Mesenchymal stem cell (in vitro differentiated cells and primary cell): ENCODE measurements at regions not wholly inside any gene's neighbourhood (a gene's known extent, or its start where the extent isn't known, plus 50 kb on each side); places are given as distances from the start of the nearest gene placed in this dataset.

Experiments used
- DNase-seq: peaks from one replicate; pipeline ENCODE4 v3.0.0-alpha.2; 2013
- H2AFZ ChIP-seq: one replicate; pipeline ENCODE4 v1.6.1; 2013; ENCODE audit warnings: low read depth, mild to moderate bottlenecking, control low read depth, inconsistent platforms, low read length, moderate library complexity
- H2AK5ac ChIP-seq: 2 replicates; pipeline ENCODE4 v1.6.1; 2013; ENCODE audit warnings: low read length, moderate library complexity, mild to moderate bottlenecking, inconsistent platforms; ENCODE audit not compliant: severe bottlenecking
- H2BK120ac ChIP-seq: one replicate; pipeline ENCODE4 v1.6.1; 2013; ENCODE audit warnings: low read depth, mild to moderate bottlenecking, inconsistent platforms, low read length, moderate library complexity
- H2BK12ac ChIP-seq, 2 experiments: one replicate each; pipeline ENCODE4 v1.6.1; 2013; ENCODE audit warnings: inconsistent platforms in 2 of 2, low read length in 2 of 2, mild to moderate bottlenecking in 2 of 2, moderate library complexity in 2 of 2, control low read depth in 1 of 2
- H2BK15ac ChIP-seq: one replicate; pipeline ENCODE4 v1.6.1; 2013; ENCODE audit warnings: mild to moderate bottlenecking, low read depth, inconsistent platforms; ENCODE audit not compliant: poor library complexity, severe bottlenecking
- H2BK5ac ChIP-seq: 2 replicates; pipeline ENCODE4 v1.6.1; 2013; ENCODE audit warnings: low read depth, mild to moderate bottlenecking, low read length, control low read depth, inconsistent platforms; ENCODE audit not compliant: poor library complexity, severe bottlenecking
- H3K14ac ChIP-seq, 2 experiments: one replicate each; pipeline ENCODE4 v1.6.1; 2013; ENCODE audit warnings: inconsistent platforms in 2 of 2, low read length in 2 of 2, control low read depth in 1 of 2, mild to moderate bottlenecking in 1 of 2, moderate library complexity in 1 of 2
- H3K18ac ChIP-seq, 2 experiments: one replicate each; pipeline ENCODE4 v1.6.1; 2013; ENCODE audit warnings: inconsistent platforms in 2 of 2, low read length in 2 of 2, control low read depth in 1 of 2, low read depth in 1 of 2, mild to moderate bottlenecking in 1 of 2
- H3K23ac ChIP-seq, 2 experiments: one replicate each; pipeline ENCODE4 v1.6.1; 2013; ENCODE audit warnings: inconsistent platforms in 2 of 2, low read length in 2 of 2, mild to moderate bottlenecking in 2 of 2, moderate library complexity in 2 of 2, control low read depth in 1 of 2
- H3K27ac ChIP-seq: 2 replicates; pipeline ENCODE4 v1.5.1; 2013; ENCODE audit warnings: mild to moderate bottlenecking, moderate library complexity, low read length, control low read depth, inconsistent platforms; ENCODE audit not compliant: poor library complexity, severe bottlenecking
- H3K27me3 ChIP-seq, 2 experiments: 2 replicates each; pipeline versions ENCODE4 v1.6.1 to v1.7.0; 2013; ENCODE audit warnings: low read length in 2 of 2, mild to moderate bottlenecking in 2 of 2, moderate library complexity in 2 of 2, control low read depth in 1 of 2, inconsistent platforms in 1 of 2; ENCODE audit not compliant: control insufficient read depth in 1 of 2, insufficient read depth in 1 of 2
- H3K36me3 ChIP-seq, 2 experiments: 2 replicates each; pipeline versions ENCODE4 v1.6.1 to v1.7.0; 2013; ENCODE audit warnings: low read length in 2 of 2, control low read depth in 1 of 2, inconsistent platforms in 1 of 2, low read depth in 1 of 2, mild to moderate bottlenecking in 1 of 2; ENCODE audit not compliant: insufficient read depth in 2 of 2, control insufficient read depth in 1 of 2
- H3K4ac ChIP-seq, 2 experiments: one replicate each; pipeline ENCODE4 v1.6.1; 2013; ENCODE audit warnings: inconsistent platforms in 2 of 2, low read length in 2 of 2, mild to moderate bottlenecking in 2 of 2, moderate library complexity in 2 of 2, control low read depth in 1 of 2, low read depth in 1 of 2
- H3K4me1 ChIP-seq: 2 replicates; pipeline ENCODE4 v1.6.1; 2013; ENCODE audit warnings: low read depth, low read length, control low read depth; ENCODE audit not compliant: control insufficient read depth, insufficient read depth
- H3K4me2 ChIP-seq: 2 replicates; pipeline ENCODE4 v1.6.1; 2013; ENCODE audit warnings: low read length, mild to moderate bottlenecking, inconsistent platforms; ENCODE audit not compliant: poor library complexity, severe bottlenecking
- H3K4me3 ChIP-seq, 2 experiments: 2 replicates each; pipeline versions ENCODE4 v1.5.1 to v1.7.0; 2013; ENCODE audit warnings: low read length in 2 of 2, mild to moderate bottlenecking in 2 of 2, control low read depth in 1 of 2, low read depth in 1 of 2; ENCODE audit not compliant: insufficient read depth in 1 of 2
- H3K79me1 ChIP-seq: replicated peaks from 2 replicates; pipeline ENCODE4 v1.6.1; 2013; ENCODE audit warnings: mild to moderate bottlenecking, control low read depth, low read length, inconsistent platforms; ENCODE audit not compliant: poor library complexity, severe bottlenecking
- H3K9ac ChIP-seq: 2 replicates; pipeline ENCODE4 v1.7.0; 2013; ENCODE audit warnings: mild to moderate bottlenecking, low read length, moderate library complexity
- H3K9me3 ChIP-seq: 2 replicates; pipeline ENCODE4 v1.7.0; 2013; ENCODE audit warnings: mild to moderate bottlenecking, low read length; ENCODE audit not compliant: control insufficient read depth
- H4K8ac ChIP-seq: one replicate; pipeline ENCODE4 v1.6.1; 2013; ENCODE audit warnings: inconsistent platforms, mild to moderate bottlenecking, low read length, moderate library complexity
- H4K91ac ChIP-seq: one replicate; pipeline ENCODE4 v1.6.1; 2013; ENCODE audit warnings: mild to moderate bottlenecking, low read length, inconsistent platforms
- WGBS: methylation state at CpG from one replicate; pipeline ENCODE4 v1.1.7; 2013; ENCODE audit warnings: mixed read lengths; 5-methylcytosine and 5-hydroxymethylcytosine counted together

GRCh38 chr21:35812679-35813078 is 247.6 kb downstream of the SETD4 start:
- H3K14ac ChIP-seq, result no peak overlapping the region
- H3K27me3 ChIP-seq, result peaks cover 0 to 8% of the 10 kb centered on the region in 2 experiments
- H2AK5ac ChIP-seq, result no peak overlapping the region
- H2AFZ ChIP-seq, result no peak overlapping the region
- H3K79me1 ChIP-seq, result no peaks in the 10 kb centered on the region
- 89% methylated on average over 5 of the region's 9 CpGs for whole genome bisulfite sequencing
- no peak overlapping the region for H3K4ac ChIP-seq
- H4K91ac ChIP-seq, result no peak overlapping the region
- no peak overlapping the region for H3K4me2 ChIP-seq
- H3K36me3 ChIP-seq, result no peaks in the 10 kb centered on the region
- no peak overlapping the region for H3K27ac ChIP-seq
- H3K4me1 ChIP-seq, result no peaks in the 10 kb centered on the region
- no peak for DNase-seq
- H3K4me3 ChIP-seq, result no peak overlapping the region
- H3K9ac ChIP-seq, result no peak overlapping the region
- no peak overlapping the region for H2BK15ac ChIP-seq
- H3K18ac ChIP-seq, result no peak overlapping the region
- no peaks in the 10 kb centered on the region for H3K9me3 ChIP-seq
- no peak overlapping the region for H3K23ac ChIP-seq
- H2BK12ac ChIP-seq, result no peak overlapping the region
- H2BK120ac ChIP-seq, result no peak overlapping the region
- H2BK5ac ChIP-seq, result no peak overlapping the region
- no peak overlapping the region for H4K8ac ChIP-seq

- no peak overlapping the region for H4K91ac ChIP-seq
- H4K8ac ChIP-seq, result no peak overlapping the region
- no peak overlapping the region for H3K18ac ChIP-seq
- H3K14ac ChIP-seq, result no peak overlapping the region
- H3K9ac ChIP-seq, result no peak overlapping the region
- no peak overlapping the region for H2BK12ac ChIP-seq
- H3K9me3 ChIP-seq, result no peaks in the 10 kb centered on the region
- H2BK15ac ChIP-seq, result no peak overlapping the region
- no peaks in the 10 kb centered on the region for H3K36me3 ChIP-seq
- H2BK120ac ChIP-seq, result no peak overlapping the region
- no peak overlapping the region for H2AFZ ChIP-seq
- no peak overlapping the region for H3K27ac ChIP-seq
- H3K4me3 ChIP-seq, result no peak overlapping the region
- peaks cover 0 to 8% of the 10 kb centered on the region in 2 experiments for H3K27me3 ChIP-seq
- H3K79me1 ChIP-seq, result no peaks in the 10 kb centered on the region
- H2AK5ac ChIP-seq, result no peak overlapping the region
- 92% methylated on average over 8 of the region's 10 CpGs for WGBS
- H3K4ac ChIP-seq, result no peak overlapping the region
- no peak overlapping the region for H3K23ac ChIP-seq
- no peaks in the 10 kb centered on the region for H3K4me1 ChIP-seq
- H2BK5ac ChIP-seq, result no peak overlapping the region
- no peak for DNase-seq
- H3K4me2 ChIP-seq, result no peak overlapping the region
These were observed 249.0 kb downstream of the SETD4 start for GRCh38 chr21:35811191-35811806.

- no peak overlapping the region for H2AK5ac ChIP-seq
- H3K36me3 ChIP-seq, result no peaks in the 10 kb centered on the region
- H2BK12ac ChIP-seq, result no peak overlapping the region
- no peak overlapping the region for H4K8ac ChIP-seq
- H4K91ac ChIP-seq, result no peak overlapping the region
- no peak overlapping the region for H3K14ac ChIP-seq
- H3K18ac ChIP-seq, result no peak overlapping the region
- H3K23ac ChIP-seq, result no peak overlapping the region
- H2AFZ ChIP-seq, result no peak overlapping the region
- 97% methylated on average over 5 of the region's 7 CpGs for WGBS
- no peak overlapping the region for H3K9ac ChIP-seq
- no peak for DNase-seq
- no peaks in the 10 kb centered on the region for H3K4me1 ChIP-seq
- no peak overlapping the region for H3K27ac ChIP-seq
- H3K9me3 ChIP-seq, result no peaks in the 10 kb centered on the region
- H3K4me2 ChIP-seq, result no peak overlapping the region
- H3K79me1 ChIP-seq, result no peaks in the 10 kb centered on the region
- H3K4ac ChIP-seq, result no peak overlapping the region
- no peak overlapping the region for H2BK15ac ChIP-seq
- no peak overlapping the region for H3K4me3 ChIP-seq
- no peak overlapping the region for H2BK120ac ChIP-seq
- peaks cover 0 to 8% of the 10 kb centered on the region in 2 experiments for H3K27me3 ChIP-seq
- no peak overlapping the region for H2BK5ac ChIP-seq
These were observed 249.8 kb downstream of the SETD4 start for GRCh38 chr21:35810431-35810970.

- H2BK15ac ChIP-seq, result no peak overlapping the region
- H3K18ac ChIP-seq, result peak overlapping the region in 1 of 2 experiments; percentile 61
- no peak overlapping the region for H2BK5ac ChIP-seq
- H3K14ac ChIP-seq, result peak overlapping the region in 1 of 2 experiments; percentile 44
- no peaks in the 10 kb centered on the region for H3K36me3 ChIP-seq
- no peak overlapping the region for H4K91ac ChIP-seq
- no peaks in the 10 kb centered on the region for H3K79me1 ChIP-seq
- H2BK12ac ChIP-seq, result no peak overlapping the region
- no peak overlapping the region for H3K4me2 ChIP-seq
- H2AFZ ChIP-seq, result peak overlapping the region; percentile 69
- no peak overlapping the region for H4K8ac ChIP-seq
- no peak overlapping the region for H3K4me3 ChIP-seq
- H3K23ac ChIP-seq, result no peak overlapping the region
- no peak overlapping the region for H3K9ac ChIP-seq
- H3K27me3 ChIP-seq, result peaks cover 0 to 3% of the 10 kb centered on the region in 2 experiments
- DNase-seq, result no peak
- H3K4ac ChIP-seq, result no peak overlapping the region
- H3K27ac ChIP-seq, result no peak overlapping the region
- no peaks in the 10 kb centered on the region for H3K9me3 ChIP-seq
- H2BK120ac ChIP-seq, result no peak overlapping the region
- WGBS, result 80% methylated on average over 4 of the region's 4 CpGs
- H2AK5ac ChIP-seq, result no peak overlapping the region
- H3K4me1 ChIP-seq, result no peaks in the 10 kb centered on the region
These were observed 258.9 kb downstream of the SETD4 start for GRCh38 chr21:35801391-35801790.
